OCI-LY7 (cell line): ENCODE measurements at regions not wholly inside any gene's neighbourhood (a gene's known extent, or its start where the extent isn't known, plus 50 kb on each side); places are given as distances from the start of the nearest gene placed in this dataset.

Source experiments
- BruUV-seq: library from RNA; stranded (reverse); fragments of 400-500 nt; replicated peaks from 2 replicates; lab custom pipeline; 2021; lab: Mats Ljungman, UMichigan
- CTCF ChIA-PET: fragments of 300-600 bp; sonication (Branson Sonifier 250); formaldehyde crosslinking; loops from one replicate; lab custom pipeline; 2022; ENCODE audit warnings: antibody characterized with exemption; ENCODE audit not compliant: unreplicated experiment; lab: Charles Lee
- POLR2A ChIA-PET: fragments of 300-600 bp; sonication (Branson Sonifier 250); formaldehyde crosslinking; loops from one replicate; lab custom pipeline; 2022; ENCODE audit warnings: antibody characterized with exemption; lab: Charles Lee
- DNase-seq: peaks from one replicate; pipeline ENCODE4 v3.0.0-alpha.2; 2015; ENCODE audit warnings: low spot score
- H2AFZ ChIP-seq: fragments of 200-600 bp; sonication (generic), shearing (Covaris generic); 2 replicates; pipeline ENCODE4 v1.6.1; 2014; ENCODE audit warnings: mild to moderate bottlenecking, antibody characterized with exemption, low read length, moderate library complexity
- H3K27ac ChIP-seq: fragments of 200-600 bp; sonication (generic); 2 replicates; pipeline ENCODE4 v1.5.1; 2014; ENCODE audit warnings: mixed run types, low read depth, mild to moderate bottlenecking, moderate library complexity, low read length, inconsistent platforms; ENCODE audit not compliant: poor library complexity, severe bottlenecking
- H3K36me3 ChIP-seq: fragments of 200-600 bp; sonication (generic); 2 replicates; pipeline ENCODE4 v1.6.1; 2014; ENCODE audit warnings: mild to moderate bottlenecking, antibody characterized with exemption, low read length, moderate library complexity, mixed read lengths; ENCODE audit not compliant: insufficient read depth
- H3K4me1 ChIP-seq: fragments of 200-600 bp; sonication (generic); 2 replicates; pipeline ENCODE4 v1.5.1; 2014; ENCODE audit warnings: mild to moderate bottlenecking, low read length; ENCODE audit not compliant: insufficient read depth, poor library complexity, severe bottlenecking
- H3K4me2 ChIP-seq: fragments of 200-600 bp; sonication (generic); 2 replicates; pipeline ENCODE4 v1.6.1; 2014; ENCODE audit warnings: mild to moderate bottlenecking, low read length
- H3K4me3 ChIP-seq: fragments of 200-600 bp; sonication (generic); 2 replicates; pipeline ENCODE4 v1.5.1; 2014; ENCODE audit warnings: mild to moderate bottlenecking, low read depth, low read length; ENCODE audit not compliant: poor library complexity, severe bottlenecking
- H3K79me2 ChIP-seq: fragments of 200-600 bp; sonication (generic); 2 replicates; pipeline ENCODE4 v1.6.1; 2016; ENCODE audit warnings: low read depth, mild to moderate bottlenecking, low read length, moderate library complexity, mixed read lengths; ENCODE audit not compliant: insufficient read depth
- H3K9me2 ChIP-seq: fragments of 200-600 bp; sonication (generic); 2 replicates; pipeline ENCODE4 v1.6.1; 2016; ENCODE audit warnings: mild to moderate bottlenecking, low read length, mixed read lengths; ENCODE audit not compliant: insufficient read depth
- H3K9me3 ChIP-seq: fragments of 200-600 bp; sonication (generic); 2 replicates; pipeline ENCODE4 v1.6.1; 2014; ENCODE audit warnings: mild to moderate bottlenecking, mixed run types, low read length, mixed read lengths
- H4K20me1 ChIP-seq: fragments of 200-600 bp; sonication (generic); 2 replicates; pipeline ENCODE4 v1.6.1; 2014; ENCODE audit warnings: mild to moderate bottlenecking, antibody characterized with exemption, low read length, moderate library complexity, mixed read lengths; ENCODE audit not compliant: insufficient read depth
- EZH2phosphoT487 ChIP-seq: fragments of 200-600 bp; sonication (generic); IDR thresholded peaks from 2 replicates; pipeline ENCODE4 v1.6.1; 2018; ENCODE audit warnings: low read depth, borderline replicate concordance, mild to moderate bottlenecking, mixed run types, antibody characterized with exemption, low read length, moderate library complexity, mixed read lengths
- intact Hi-C: fragments of 100-400 bp; cut with micrococcal nuclease; formaldehyde crosslinking; loops from one replicate; pipeline ENCODE4 v1.10.0; 2022; ENCODE audit not compliant: unreplicated experiment
- TF ChIP-seq, protein P1 (sequence below): fragments of 200-600 bp; sonication (generic); conservative IDR thresholded peaks from 2 replicates; pipeline ENCODE4 v1.5.1; 2014; ENCODE audit warnings: mild to moderate bottlenecking, antibody characterized with exemption, low read length, moderate library complexity, mixed read lengths

- Histone ChIP-seq H3K4me2 (no peak overlapping the region), H2AFZ (no peak overlapping the region), H3K9me2 (no peaks in the 10 kb centered on the region), H3K9me3 (no peaks in the 10 kb centered on the region), H3K4me1 (no peaks in the 10 kb centered on the region), H3K79me2 (no peaks in the 10 kb centered on the region), H3K36me3 (no peaks in the 10 kb centered on the region), H4K20me1 (no peaks in the 10 kb centered on the region), H3K4me3 (no peak overlapping the region), H3K27ac (no peak overlapping the region)
- intact Hi-C loops = no loop called here
- POLR2A ChIA-PET = no interaction called here
- BruUV-seq = no TSS peak
- CTCF ChIA-PET = no interaction called here
- TF ChIP-seq, protein P1, sequence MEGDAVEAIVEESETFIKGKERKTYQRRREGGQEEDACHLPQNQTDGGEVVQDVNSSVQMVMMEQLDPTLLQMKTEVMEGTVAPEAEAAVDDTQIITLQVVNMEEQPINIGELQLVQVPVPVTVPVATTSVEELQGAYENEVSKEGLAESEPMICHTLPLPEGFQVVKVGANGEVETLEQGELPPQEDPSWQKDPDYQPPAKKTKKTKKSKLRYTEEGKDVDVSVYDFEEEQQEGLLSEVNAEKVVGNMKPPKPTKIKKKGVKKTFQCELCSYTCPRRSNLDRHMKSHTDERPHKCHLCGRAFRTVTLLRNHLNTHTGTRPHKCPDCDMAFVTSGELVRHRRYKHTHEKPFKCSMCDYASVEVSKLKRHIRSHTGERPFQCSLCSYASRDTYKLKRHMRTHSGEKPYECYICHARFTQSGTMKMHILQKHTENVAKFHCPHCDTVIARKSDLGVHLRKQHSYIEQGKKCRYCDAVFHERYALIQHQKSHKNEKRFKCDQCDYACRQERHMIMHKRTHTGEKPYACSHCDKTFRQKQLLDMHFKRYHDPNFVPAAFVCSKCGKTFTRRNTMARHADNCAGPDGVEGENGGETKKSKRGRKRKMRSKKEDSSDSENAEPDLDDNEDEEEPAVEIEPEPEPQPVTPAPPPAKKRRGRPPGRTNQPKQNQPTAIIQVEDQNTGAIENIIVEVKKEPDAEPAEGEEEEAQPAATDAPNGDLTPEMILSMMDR = no peak
- no peak for TF ChIP-seq EZH2phosphoT487
- DNase-seq = no peak
Observed at GRCh38 chr14:54197369-54197768, 199.4 kb upstream of the CDKN3 start.

- H3K79me2 ChIP-seq = no peaks in the 10 kb centered on the region
- ChIA-PET POLR2A (no interaction called here), CTCF (no interaction called here)
- H3K4me3 ChIP-seq = no peak overlapping the region
- H3K4me2 ChIP-seq = no peak overlapping the region
- H2AFZ ChIP-seq = no peak overlapping the region
- DNase-seq = no peak
- BruUV-seq = no TSS peak
- TF ChIP-seq, protein P1 = no peak
- TF ChIP-seq EZH2phosphoT487 = no peak
- no peaks in the 10 kb centered on the region for H4K20me1 ChIP-seq
- no peaks in the 10 kb centered on the region for H3K4me1 ChIP-seq
- no peaks in the 10 kb centered on the region for H3K9me3 ChIP-seq
- intact Hi-C loops = no loop called here
- H3K9me2 ChIP-seq = no peaks in the 10 kb centered on the region
- H3K27ac ChIP-seq = no peak overlapping the region
- no peaks in the 10 kb centered on the region for H3K36me3 ChIP-seq
Observed at GRCh38 chr14:54200726-54201125, 196.1 kb upstream of the CDKN3 start.

DNA sequence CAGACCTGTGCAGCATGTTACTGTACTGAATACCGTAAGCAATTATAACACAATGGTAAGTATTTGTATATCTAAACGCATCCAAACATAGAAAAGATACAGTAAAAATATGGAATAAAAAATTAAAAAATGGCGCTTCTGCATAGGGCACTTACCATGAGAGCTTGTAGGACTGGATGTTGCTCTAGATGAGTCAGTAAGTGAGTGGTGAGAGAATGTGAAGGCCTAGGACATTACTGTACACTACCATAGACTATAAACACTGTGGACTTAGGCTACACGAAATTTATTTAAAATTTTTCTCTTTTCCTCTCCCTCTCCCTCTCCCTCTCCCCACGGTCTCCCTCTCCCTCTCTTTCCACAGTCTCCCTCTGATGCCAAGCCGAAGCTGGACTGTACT is 194.5 kb upstream of the CDKN3 start:
- no peak overlapping the region for H3K27ac ChIP-seq
- intact Hi-C loops = no loop called here
- no TSS peak for BruUV-seq
- ChIA-PET CTCF (no interaction called here), POLR2A (no interaction called here)
- no peak for DNase-seq
- no peaks in the 10 kb centered on the region for H4K20me1 ChIP-seq
- H3K4me2 ChIP-seq = no peak overlapping the region
- H3K9me3 ChIP-seq = no peaks in the 10 kb centered on the region
- H3K79me2 ChIP-seq = no peaks in the 10 kb centered on the region
- H2AFZ ChIP-seq = no peak overlapping the region
- no peaks in the 10 kb centered on the region for H3K36me3 ChIP-seq
- TF ChIP-seq EZH2phosphoT487 = no peak
- no peaks in the 10 kb centered on the region for H3K4me1 ChIP-seq
- no peak overlapping the region for H3K4me3 ChIP-seq
- no peaks in the 10 kb centered on the region for H3K9me2 ChIP-seq
